OCI-LY7 (cell line): ENCODE measurements at regions not wholly inside any gene's neighbourhood (a gene's known extent, or its start where the extent isn't known, plus 50 kb on each side); places are given as distances from the start of the nearest gene placed in this dataset.

Experiments
- EZH2phosphoT487 ChIP-seq: fragments of 200-600 bp; sonication (generic); IDR thresholded peaks from 2 replicates; pipeline ENCODE4 v1.6.1; 2018; ENCODE audit warnings: low read depth, borderline replicate concordance, mild to moderate bottlenecking, mixed run types, antibody characterized with exemption, low read length, moderate library complexity, mixed read lengths
- TF ChIP-seq, protein P1 (sequence below): fragments of 200-600 bp; sonication (generic); conservative IDR thresholded peaks from 2 replicates; pipeline ENCODE4 v1.5.1; 2014; ENCODE audit warnings: mild to moderate bottlenecking, antibody characterized with exemption, low read length, moderate library complexity, mixed read lengths

DNA sequence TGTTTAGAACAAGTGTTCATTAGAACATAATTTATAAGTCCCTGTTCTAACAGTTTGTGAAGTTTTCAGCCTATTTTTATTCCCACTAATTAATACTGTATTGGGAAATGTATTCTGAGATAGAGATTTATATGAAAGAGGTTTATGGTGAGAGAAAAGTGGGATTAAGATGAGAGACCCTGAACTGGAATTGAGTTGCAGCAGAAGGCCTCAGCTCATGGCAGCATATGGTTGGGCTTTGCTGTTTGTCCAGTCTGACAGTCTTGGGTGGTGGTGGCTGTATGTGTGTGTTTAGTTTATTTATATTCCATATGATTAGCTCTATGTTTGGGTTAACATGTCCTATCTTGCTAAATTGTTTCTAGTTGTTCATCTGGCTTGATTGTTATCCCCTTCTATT, 575.1 kb downstream of the SLITRK5 start:
- TF ChIP-seq, protein P1, sequence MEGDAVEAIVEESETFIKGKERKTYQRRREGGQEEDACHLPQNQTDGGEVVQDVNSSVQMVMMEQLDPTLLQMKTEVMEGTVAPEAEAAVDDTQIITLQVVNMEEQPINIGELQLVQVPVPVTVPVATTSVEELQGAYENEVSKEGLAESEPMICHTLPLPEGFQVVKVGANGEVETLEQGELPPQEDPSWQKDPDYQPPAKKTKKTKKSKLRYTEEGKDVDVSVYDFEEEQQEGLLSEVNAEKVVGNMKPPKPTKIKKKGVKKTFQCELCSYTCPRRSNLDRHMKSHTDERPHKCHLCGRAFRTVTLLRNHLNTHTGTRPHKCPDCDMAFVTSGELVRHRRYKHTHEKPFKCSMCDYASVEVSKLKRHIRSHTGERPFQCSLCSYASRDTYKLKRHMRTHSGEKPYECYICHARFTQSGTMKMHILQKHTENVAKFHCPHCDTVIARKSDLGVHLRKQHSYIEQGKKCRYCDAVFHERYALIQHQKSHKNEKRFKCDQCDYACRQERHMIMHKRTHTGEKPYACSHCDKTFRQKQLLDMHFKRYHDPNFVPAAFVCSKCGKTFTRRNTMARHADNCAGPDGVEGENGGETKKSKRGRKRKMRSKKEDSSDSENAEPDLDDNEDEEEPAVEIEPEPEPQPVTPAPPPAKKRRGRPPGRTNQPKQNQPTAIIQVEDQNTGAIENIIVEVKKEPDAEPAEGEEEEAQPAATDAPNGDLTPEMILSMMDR = no peak
- TF ChIP-seq EZH2phosphoT487 = no peak
